NB4 (cell line): ENCODE measurements at regions not wholly inside any gene's neighbourhood (a gene's known extent, or its start where the extent isn't known, plus 50 kb on each side); places are given as distances from the start of the nearest gene placed in this dataset.

Source experiments
- DNase-seq: peaks from one replicate; pipeline ENCODE4 v3.0.0; 2010; ENCODE audit warnings: low read depth
- H3K4me3 ChIP-seq: one replicate; pipeline ENCODE4 v1.5.1; 2011; ENCODE audit warnings: mild to moderate bottlenecking, low read depth, low read length, moderate library complexity
- MYC ChIP-seq: IDR thresholded peaks from 2 replicates; pipeline ENCODE4 v1.6.1; 2011; ENCODE audit warnings: low read depth, low read length
- POLR2A ChIP-seq: IDR thresholded peaks from 2 replicates; pipeline ENCODE4 v1.6.1; 2011; ENCODE audit warnings: mild to moderate bottlenecking; ENCODE audit not compliant: insufficient read length; ENCODE audit errors: extremely low read depth
- TF ChIP-seq, protein P1 (sequence below): IDR thresholded peaks from 2 replicates; pipeline ENCODE4 v1.6.1; 2011; ENCODE audit warnings: low read depth, low read length
- TF ChIP-seq, protein P2 (sequence below): IDR thresholded peaks from one replicate; pipeline ENCODE4 v1.5.1; 2012; ENCODE audit warnings: low read depth, low read length

DNA sequence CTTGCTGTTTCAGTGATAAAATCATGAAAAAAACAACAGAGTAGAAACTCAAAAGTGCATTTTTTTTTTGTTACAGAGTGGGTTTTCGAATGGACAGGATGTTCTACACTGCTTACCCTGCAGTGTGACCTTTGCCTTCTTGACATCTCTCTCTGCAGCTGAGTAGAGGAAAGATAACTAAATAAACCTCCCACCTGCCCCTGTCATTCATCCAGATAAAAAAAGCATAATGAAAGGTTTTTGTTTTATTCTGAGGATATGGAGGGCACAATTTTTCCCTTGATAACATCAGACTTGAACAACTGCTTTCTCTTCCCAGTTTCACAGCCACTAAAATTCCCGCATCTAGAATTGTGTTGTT, 193.6 kb upstream of the FOXQ1 start:
- no peak overlapping the region for H3K4me3 ChIP-seq
- no peak for TF ChIP-seq MYC
- TF ChIP-seq, protein P1, sequence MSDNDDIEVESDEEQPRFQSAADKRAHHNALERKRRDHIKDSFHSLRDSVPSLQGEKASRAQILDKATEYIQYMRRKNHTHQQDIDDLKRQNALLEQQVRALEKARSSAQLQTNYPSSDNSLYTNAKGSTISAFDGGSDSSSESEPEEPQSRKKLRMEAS, result no peak
- TF ChIP-seq POLR2A, result no peak
- TF ChIP-seq, protein P2, sequence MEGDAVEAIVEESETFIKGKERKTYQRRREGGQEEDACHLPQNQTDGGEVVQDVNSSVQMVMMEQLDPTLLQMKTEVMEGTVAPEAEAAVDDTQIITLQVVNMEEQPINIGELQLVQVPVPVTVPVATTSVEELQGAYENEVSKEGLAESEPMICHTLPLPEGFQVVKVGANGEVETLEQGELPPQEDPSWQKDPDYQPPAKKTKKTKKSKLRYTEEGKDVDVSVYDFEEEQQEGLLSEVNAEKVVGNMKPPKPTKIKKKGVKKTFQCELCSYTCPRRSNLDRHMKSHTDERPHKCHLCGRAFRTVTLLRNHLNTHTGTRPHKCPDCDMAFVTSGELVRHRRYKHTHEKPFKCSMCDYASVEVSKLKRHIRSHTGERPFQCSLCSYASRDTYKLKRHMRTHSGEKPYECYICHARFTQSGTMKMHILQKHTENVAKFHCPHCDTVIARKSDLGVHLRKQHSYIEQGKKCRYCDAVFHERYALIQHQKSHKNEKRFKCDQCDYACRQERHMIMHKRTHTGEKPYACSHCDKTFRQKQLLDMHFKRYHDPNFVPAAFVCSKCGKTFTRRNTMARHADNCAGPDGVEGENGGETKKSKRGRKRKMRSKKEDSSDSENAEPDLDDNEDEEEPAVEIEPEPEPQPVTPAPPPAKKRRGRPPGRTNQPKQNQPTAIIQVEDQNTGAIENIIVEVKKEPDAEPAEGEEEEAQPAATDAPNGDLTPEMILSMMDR, result no peak
- no peak for DNase-seq

GRCh38 chr6:1117530-1118286, 194.2 kb upstream of the FOXQ1 start:
- no peak for DNase-seq
- TF ChIP-seq, protein P1, result no peak
- TF ChIP-seq MYC (no peak), POLR2A (no peak)
- TF ChIP-seq, protein P2, result no peak

DNA sequence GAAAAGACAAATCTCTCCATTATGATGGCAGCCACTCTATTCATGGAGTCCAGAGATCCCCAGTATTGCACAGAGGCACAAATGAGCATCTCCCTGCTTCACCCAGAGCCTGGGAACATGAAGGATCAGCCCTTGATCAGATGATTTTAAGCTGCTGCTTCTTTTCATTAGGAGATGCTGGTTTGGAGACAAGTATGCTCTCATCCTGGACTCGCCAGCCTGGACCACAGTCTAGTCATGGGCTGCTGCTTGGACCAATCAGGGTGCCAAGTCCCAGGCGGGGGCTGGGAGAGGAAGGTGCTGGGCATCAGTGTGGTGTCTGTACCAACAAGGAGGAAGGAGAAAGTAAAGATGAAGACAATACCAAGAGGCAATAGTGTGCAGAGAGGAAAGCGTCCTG, 195.7 kb upstream of the FOXQ1 start:
- DNase-seq, result no peak
- TF ChIP-seq, protein P2, result no peak
- TF ChIP-seq, protein P1, result no peak
- TF ChIP-seq POLR2A, result no peak
- no peak for TF ChIP-seq MYC
- H3K4me3 ChIP-seq, result no peak overlapping the region

More at GRCh38 chr6:1117530-1118286, 194.2 kb upstream of the FOXQ1 start:
- no peak overlapping the region for H3K4me3 ChIP-seq

GRCh38 chr6:1113916-1114540, 197.9 kb upstream of the FOXQ1 start:
- no peak overlapping the region for H3K4me3 ChIP-seq
- no peak for DNase-seq
- no peak for TF ChIP-seq MYC
- TF ChIP-seq POLR2A, result no peak
- TF ChIP-seq, protein P2, result no peak
- TF ChIP-seq, protein P1, result no peak

DNA sequence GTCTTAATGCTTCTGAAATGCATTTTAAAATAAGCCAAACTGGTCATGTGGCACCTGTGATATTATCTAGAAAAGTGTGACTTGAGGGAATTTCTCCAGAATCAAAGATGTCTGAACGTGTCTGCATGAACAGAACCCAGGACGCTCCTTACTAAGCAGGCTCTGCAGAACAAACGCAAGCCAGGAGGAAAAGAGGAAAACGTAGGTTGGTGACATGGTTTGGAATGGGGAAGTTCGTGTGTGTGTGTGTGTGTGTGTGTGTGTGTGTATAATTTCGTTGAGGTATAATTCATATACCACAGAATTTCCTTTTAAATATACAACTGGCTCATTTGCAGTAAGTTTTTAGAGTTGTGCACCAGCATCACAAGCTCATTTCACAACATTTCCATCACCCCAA, 200.5 kb upstream of the FOXQ1 start:
- peak; percentile 13 for DNase-seq
- TF ChIP-seq MYC, result no peak
- TF ChIP-seq, protein P2, result no peak
- TF ChIP-seq POLR2A, result no peak
- TF ChIP-seq, protein P1, result no peak
- H3K4me3 ChIP-seq, result no peak overlapping the region
